Epithelial cell of proximal tubule (primary cell): ENCODE measurements at regions not wholly inside any gene's neighbourhood (a gene's known extent, or its start where the extent isn't known, plus 50 kb on each side); places are given as distances from the start of the nearest gene placed in this dataset.
"Not testable (repeated sequence)": the region's sequence is repeated elsewhere in the genome, so short reads cannot be mapped to it uniquely, and the experiment has no call there.

Source experiments
- DNase-seq: peaks from one replicate; pipeline ENCODE4 v3.0.0-alpha.2; 2011; ENCODE audit warnings: low read depth
- H3K4me3 ChIP-seq: 2 replicates; pipeline ENCODE4 v1.5.1; 2011; ENCODE audit warnings: low read depth, mild to moderate bottlenecking, low read length
- TF ChIP-seq, protein P1 (sequence below): conservative IDR thresholded peaks from 2 replicates; pipeline ENCODE4 v1.5.1; 2012; ENCODE audit warnings: low read depth, mild to moderate bottlenecking, low read length

DNA sequence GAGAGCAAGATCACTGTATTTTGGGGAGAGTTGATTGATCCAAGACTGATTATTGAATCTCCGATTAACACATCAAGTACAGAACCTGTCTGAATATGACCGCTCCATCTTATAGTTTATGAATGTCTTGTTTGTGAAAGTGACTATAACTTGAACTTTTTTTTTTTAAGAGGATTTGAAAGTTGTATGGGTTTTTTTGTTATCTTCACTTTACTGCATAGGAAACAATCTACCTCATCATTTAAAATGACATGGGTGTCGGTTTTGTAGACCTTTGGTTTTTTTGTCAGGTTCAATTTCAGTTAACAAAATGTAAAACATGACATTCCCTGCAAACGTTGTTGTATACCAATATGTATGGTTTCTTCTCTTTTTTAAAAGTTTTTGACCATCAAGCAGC is 103.0 kb upstream of the NUDT6 start:
- DNase-seq = no peak
- TF ChIP-seq, protein P1, sequence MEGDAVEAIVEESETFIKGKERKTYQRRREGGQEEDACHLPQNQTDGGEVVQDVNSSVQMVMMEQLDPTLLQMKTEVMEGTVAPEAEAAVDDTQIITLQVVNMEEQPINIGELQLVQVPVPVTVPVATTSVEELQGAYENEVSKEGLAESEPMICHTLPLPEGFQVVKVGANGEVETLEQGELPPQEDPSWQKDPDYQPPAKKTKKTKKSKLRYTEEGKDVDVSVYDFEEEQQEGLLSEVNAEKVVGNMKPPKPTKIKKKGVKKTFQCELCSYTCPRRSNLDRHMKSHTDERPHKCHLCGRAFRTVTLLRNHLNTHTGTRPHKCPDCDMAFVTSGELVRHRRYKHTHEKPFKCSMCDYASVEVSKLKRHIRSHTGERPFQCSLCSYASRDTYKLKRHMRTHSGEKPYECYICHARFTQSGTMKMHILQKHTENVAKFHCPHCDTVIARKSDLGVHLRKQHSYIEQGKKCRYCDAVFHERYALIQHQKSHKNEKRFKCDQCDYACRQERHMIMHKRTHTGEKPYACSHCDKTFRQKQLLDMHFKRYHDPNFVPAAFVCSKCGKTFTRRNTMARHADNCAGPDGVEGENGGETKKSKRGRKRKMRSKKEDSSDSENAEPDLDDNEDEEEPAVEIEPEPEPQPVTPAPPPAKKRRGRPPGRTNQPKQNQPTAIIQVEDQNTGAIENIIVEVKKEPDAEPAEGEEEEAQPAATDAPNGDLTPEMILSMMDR = no peak
- no peak overlapping the region for H3K4me3 ChIP-seq

DNA sequence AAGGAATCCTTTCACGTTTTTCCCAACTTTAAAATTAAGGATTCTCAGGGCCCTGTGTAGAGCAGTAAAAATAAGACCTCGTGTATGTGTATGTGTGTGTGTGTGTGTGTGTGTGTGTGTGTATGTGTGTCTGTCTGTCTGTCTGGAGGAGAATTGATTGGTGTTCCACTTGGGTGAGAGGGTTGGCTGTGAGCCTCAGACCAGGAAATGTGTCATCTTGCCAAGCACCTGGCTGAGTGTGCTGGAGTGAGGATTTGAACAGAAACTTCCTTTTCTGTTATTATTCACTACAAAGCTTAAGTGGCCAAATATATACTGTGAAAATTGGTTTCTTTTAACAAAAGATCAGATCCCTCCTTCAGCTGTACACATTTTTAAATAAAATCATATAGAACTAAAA is 103.6 kb upstream of the NUDT6 start:
- DNase-seq = peak; percentile 66

DNA sequence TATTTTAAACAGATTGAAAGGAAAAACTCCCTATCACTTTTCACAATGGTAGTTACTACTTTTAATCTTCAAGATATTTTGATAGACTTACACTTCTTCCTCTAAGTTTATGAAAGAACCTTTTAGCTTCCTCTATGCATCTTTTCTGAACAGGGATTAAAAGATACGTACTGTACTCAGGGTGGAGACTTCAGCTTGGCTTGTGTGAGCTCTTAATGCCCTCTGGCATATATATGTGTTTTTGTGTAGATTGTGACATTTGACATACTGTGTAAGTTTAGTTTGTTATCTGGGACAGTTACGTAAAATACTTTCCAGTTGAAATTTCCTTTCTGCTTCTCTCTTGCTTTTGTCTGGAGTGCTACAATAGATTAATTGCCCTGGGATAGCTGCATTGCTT is 109.3 kb upstream of the NUDT6 start:
- no peak for DNase-seq
- H3K4me3 ChIP-seq = no peak overlapping the region
- TF ChIP-seq, protein P1 = no peak

More for the DNA sequence above, 103.6 kb upstream of the NUDT6 start:
- H3K4me3 ChIP-seq = not testable (repeated sequence)

DNA sequence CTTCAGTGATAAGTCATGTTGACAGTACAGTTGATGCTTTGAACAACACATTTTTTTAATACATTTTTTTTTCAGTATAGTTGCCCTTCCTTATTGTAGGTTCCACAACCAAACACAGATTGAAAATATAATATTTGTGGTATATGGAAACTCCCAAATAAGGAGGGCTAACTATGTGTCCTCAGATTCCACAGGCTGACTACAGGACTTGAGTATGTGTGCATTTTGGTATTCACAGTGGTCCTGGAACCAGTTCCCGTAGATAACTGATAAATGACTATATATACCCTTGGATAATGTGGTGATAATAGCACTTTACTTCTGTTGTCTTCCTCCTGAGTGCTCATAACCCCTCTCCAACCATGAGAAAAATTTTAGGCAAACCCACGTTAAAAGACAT is 111.6 kb upstream of the NUDT6 start:
- TF ChIP-seq, protein P1 = no peak
- no peak for DNase-seq
- no peak overlapping the region for H3K4me3 ChIP-seq

DNA sequence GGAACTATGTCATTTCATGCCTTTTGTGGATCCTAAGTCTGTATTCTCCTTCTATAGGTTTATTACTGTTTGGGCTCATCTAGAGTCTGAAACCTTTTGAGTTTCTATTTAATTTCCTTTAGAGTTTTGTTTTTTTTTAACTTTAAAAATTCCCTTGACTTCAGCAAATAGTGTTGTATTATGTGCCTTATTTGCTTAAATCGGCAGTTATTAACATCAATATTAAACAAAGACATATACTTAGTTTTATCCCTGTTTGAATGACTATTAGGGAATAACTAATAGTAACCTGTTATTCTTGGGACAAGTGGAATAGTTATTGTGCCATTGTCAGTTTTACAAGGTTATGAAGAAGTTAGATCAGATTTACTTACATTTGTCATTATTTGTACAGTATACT is 112.8 kb upstream of the NUDT6 start:
- no peak for DNase-seq
- no peak overlapping the region for H3K4me3 ChIP-seq
- TF ChIP-seq, protein P1 = no peak

DNA sequence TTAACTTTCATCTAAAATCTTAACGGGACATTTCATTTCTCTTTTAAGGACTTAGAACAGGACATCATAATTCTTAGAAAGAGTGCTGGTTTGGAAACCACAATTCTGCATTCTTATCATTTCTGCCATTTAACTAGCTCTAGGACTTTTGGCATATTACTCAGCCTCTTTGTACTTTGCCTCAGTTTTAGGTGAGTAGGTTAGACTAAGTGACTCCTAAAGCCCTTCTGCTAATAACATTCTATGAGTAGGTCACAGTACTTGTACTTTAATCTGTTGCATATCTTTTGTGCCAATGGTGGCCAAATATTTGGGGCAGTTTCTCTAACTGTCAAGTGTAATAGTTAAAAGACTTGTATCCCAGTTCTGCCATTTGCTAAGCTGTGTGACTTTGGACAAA is 115.4 kb upstream of the NUDT6 start:
- TF ChIP-seq, protein P1 = no peak
- peak; percentile 30 for DNase-seq
- no peak overlapping the region for H3K4me3 ChIP-seq

DNA sequence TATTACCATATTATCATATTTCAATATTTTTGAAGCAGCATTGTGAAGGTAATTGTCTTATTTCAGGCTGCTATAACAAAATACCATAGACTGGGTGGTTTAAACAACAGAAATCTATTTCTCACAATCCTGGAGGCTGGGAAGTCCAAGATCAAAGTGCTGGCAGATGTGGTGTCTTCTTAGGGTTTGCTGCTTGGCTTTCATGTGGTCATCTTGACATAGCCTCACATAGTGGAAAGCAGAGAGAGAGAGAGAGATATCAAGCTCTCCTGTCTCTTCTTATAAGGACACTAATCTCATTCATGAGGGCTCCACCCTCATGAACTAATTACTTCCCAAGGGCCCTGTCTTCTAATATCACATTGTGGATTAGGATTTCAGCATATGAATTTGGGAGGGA is 119.7 kb upstream of the NUDT6 start:
- TF ChIP-seq, protein P1 = no peak
- H3K4me3 ChIP-seq = no peak overlapping the region
- DNase-seq = no peak

DNA sequence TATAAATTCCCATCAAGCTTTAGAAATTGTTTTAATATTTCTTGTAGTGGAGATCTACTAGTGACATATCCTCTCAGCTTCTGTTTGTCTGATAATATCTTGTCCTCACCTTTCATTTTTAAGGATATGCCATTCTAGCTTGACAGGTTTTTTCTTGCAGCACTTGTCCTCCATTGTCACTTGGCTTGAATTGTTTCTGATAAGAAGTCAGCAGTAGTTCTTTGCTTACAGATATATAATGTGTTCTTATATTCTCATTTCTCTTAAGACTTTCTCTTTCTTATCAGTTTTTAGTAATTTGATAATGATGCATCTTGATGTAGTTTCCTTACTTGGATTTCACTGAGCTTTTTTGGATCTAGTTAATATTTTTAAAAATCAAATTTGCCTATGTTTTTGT is 120.6 kb upstream of the NUDT6 start:
- no peak for DNase-seq
- TF ChIP-seq, protein P1 = no peak

More for the DNA sequence above, 120.6 kb upstream of the NUDT6 start:
- H3K4me3 ChIP-seq = no peak overlapping the region
